HUES64 (cell line): ENCODE measurements at regions not wholly inside any gene's neighbourhood (a gene's known extent, or its start where the extent isn't known, plus 50 kb on each side); places are given as distances from the start of the nearest gene placed in this dataset.
"Not testable (repeated sequence)": the region's sequence is repeated elsewhere in the genome, so short reads cannot be mapped to it uniquely, and the experiment has no call there.

Source experiments
- H3K27ac ChIP-seq: 2 replicates; pipeline ENCODE4 v1.7.0; 2013; ENCODE audit warnings: low read depth, low read length, inconsistent platforms
- H3K27me3 ChIP-seq: 2 replicates; pipeline ENCODE4 v1.6.1; 2013; ENCODE audit warnings: mild to moderate bottlenecking, low read length; ENCODE audit not compliant: insufficient read depth
- H3K36me3 ChIP-seq: 2 replicates; pipeline ENCODE4 v1.6.1; 2013; ENCODE audit warnings: mild to moderate bottlenecking, low read length; ENCODE audit not compliant: insufficient read depth
- H3K4me1 ChIP-seq: 2 replicates; pipeline ENCODE4 v1.6.1; 2013; ENCODE audit warnings: mild to moderate bottlenecking, low read length, moderate library complexity; ENCODE audit not compliant: insufficient read depth
- H3K4me3 ChIP-seq: 2 replicates; pipeline ENCODE4 v1.5.1; 2013; ENCODE audit warnings: mild to moderate bottlenecking, low read length, moderate library complexity
- H3K9ac ChIP-seq: 2 replicates; pipeline ENCODE4 v1.6.1; 2013; ENCODE audit warnings: mild to moderate bottlenecking, low read depth, low read length
- H3K9me3 ChIP-seq: 2 replicates; pipeline ENCODE4 v1.6.1; 2013; ENCODE audit warnings: low read depth, low read length; ENCODE audit not compliant: insufficient read depth
- WGBS: fragments of 150-250, 120-280 bp; methylation state at CpG from one replicate; pipeline ENCODE4 v1.1.7; 2013; ENCODE audit warnings: missing lambda C conversion rate; 5-methylcytosine and 5-hydroxymethylcytosine counted together

- Histone ChIP-seq H3K27ac (no peak overlapping the region), H3K4me3 (no peak overlapping the region), H3K9ac (no peak overlapping the region), H3K9me3 (no peaks in the 10 kb centered on the region), H3K27me3 (no peaks in the 10 kb centered on the region), H3K36me3 (no peaks in the 10 kb centered on the region), H3K4me1 (no peaks in the 10 kb centered on the region)
- WGBS: 88% methylated on average over 6 of the region's 7 CpGs
Observed at GRCh38 chrX:36859231-36859630, 148.9 kb upstream of the FAM47C start.

GRCh38 chrX:36861601-36862000, 146.6 kb upstream of the FAM47C start:
- no peak overlapping the region for H3K4me3 ChIP-seq
- H3K27ac ChIP-seq: no peak overlapping the region
- H3K27me3 ChIP-seq: no peaks in the 10 kb centered on the region
- H3K36me3 ChIP-seq: no peaks in the 10 kb centered on the region
- no peak overlapping the region for H3K9ac ChIP-seq
- no peaks in the 10 kb centered on the region for H3K9me3 ChIP-seq
- no peaks in the 10 kb centered on the region for H3K4me1 ChIP-seq

GRCh38 chrX:36867143-36867542, 141.0 kb upstream of the FAM47C start:
- H3K36me3 ChIP-seq: no peaks in the 10 kb centered on the region
- no peaks in the 10 kb centered on the region for H3K9me3 ChIP-seq
- H3K27ac ChIP-seq: no peak overlapping the region
- 39% methylated on average over 2 of the region's 3 CpGs for WGBS
- no peak overlapping the region for H3K9ac ChIP-seq
- H3K4me3 ChIP-seq: no peak overlapping the region
- no peaks in the 10 kb centered on the region for H3K27me3 ChIP-seq
- H3K4me1 ChIP-seq: no peaks in the 10 kb centered on the region

GRCh38 chrX:36868592-36868991, 139.6 kb upstream of the FAM47C start:
- no peak overlapping the region for H3K9ac ChIP-seq
- H3K9me3 ChIP-seq: no peaks in the 10 kb centered on the region
- H3K27ac ChIP-seq: no peak overlapping the region
- no peaks in the 10 kb centered on the region for H3K27me3 ChIP-seq
- no peaks in the 10 kb centered on the region for H3K36me3 ChIP-seq
- H3K4me1 ChIP-seq: no peaks in the 10 kb centered on the region
- WGBS: 97% methylated on average over 3 of the region's 3 CpGs
- H3K4me3 ChIP-seq: no peak overlapping the region

GRCh38 chrX:36869457-36869856, 138.7 kb upstream of the FAM47C start:
- no peaks in the 10 kb centered on the region for H3K9me3 ChIP-seq
- WGBS: 82% methylated on average over 1 of the region's 2 CpGs
- no peak overlapping the region for H3K27ac ChIP-seq
- H3K36me3 ChIP-seq: no peaks in the 10 kb centered on the region
- H3K9ac ChIP-seq: no peak overlapping the region
- no peaks in the 10 kb centered on the region for H3K27me3 ChIP-seq
- H3K4me3 ChIP-seq: no peak overlapping the region
- no peaks in the 10 kb centered on the region for H3K4me1 ChIP-seq

- Histone ChIP-seq H3K9ac (no peak overlapping the region), H3K27ac (no peak overlapping the region), H3K36me3 (no peaks in the 10 kb centered on the region), H3K4me3 (no peak overlapping the region), H3K4me1 (no peaks in the 10 kb centered on the region; the same call in 1 of the 2 replicates), H3K9me3 (no peaks in the 10 kb centered on the region), H3K27me3 (no peaks in the 10 kb centered on the region)
- 91% methylated on average over 2 of the region's 3 CpGs for WGBS
Observed at GRCh38 chrX:36897690-36898089, 110.5 kb upstream of the FAM47C start.

GRCh38 chrX:36898301-36898700, 109.9 kb upstream of the FAM47C start:
- Histone ChIP-seq H3K9ac (no peak overlapping the region), H3K9me3 (no peaks in the 10 kb centered on the region), H3K36me3 (no peaks in the 10 kb centered on the region), H3K4me1 (no peaks in the 10 kb centered on the region; the same call in 1 of the 2 replicates), H3K4me3 (no peak overlapping the region), H3K27me3 (no peaks in the 10 kb centered on the region), H3K27ac (no peak overlapping the region)
- WGBS: 71% methylated on average over 3 of the region's 3 CpGs

GRCh38 chrX:36904561-36904960, 103.6 kb upstream of the FAM47C start:
- H3K9ac ChIP-seq, H3K27ac ChIP-seq, H3K36me3 ChIP-seq, H3K27me3 ChIP-seq, H3K4me3 ChIP-seq, H3K9me3 ChIP-seq, H3K4me1 ChIP-seq: not testable (repeated sequence)
- 98% methylated on average over 3 of the region's 3 CpGs for WGBS

- no peaks in the 10 kb centered on the region for H3K4me1 ChIP-seq
- H3K27me3 ChIP-seq: no peaks in the 10 kb centered on the region
- H3K36me3 ChIP-seq: no peaks in the 10 kb centered on the region
- H3K9me3 ChIP-seq: no peaks in the 10 kb centered on the region
- 92% methylated on average over 3 of the region's 6 CpGs for WGBS
- H3K4me3 ChIP-seq: no peak overlapping the region
- no peak overlapping the region for H3K9ac ChIP-seq
- no peak overlapping the region for H3K27ac ChIP-seq
Observed at GRCh38 chrX:36908801-36909675, 99.1 kb upstream of the FAM47C start.

- Histone ChIP-seq H3K4me1 (no peaks in the 10 kb centered on the region), H3K4me3 (no peak overlapping the region), H3K9ac (no peak overlapping the region), H3K36me3 (no peaks in the 10 kb centered on the region), H3K27me3 (no peaks in the 10 kb centered on the region), H3K27ac (no peak overlapping the region), H3K9me3 (no peaks in the 10 kb centered on the region)
- 91% methylated on average over 3 of the region's 4 CpGs for WGBS
Observed at GRCh38 chrX:36909676-36910030, 98.5 kb upstream of the FAM47C start.

- no peak overlapping the region for H3K27ac ChIP-seq
- H3K9ac ChIP-seq: no peak overlapping the region
- H3K4me3 ChIP-seq: no peak overlapping the region
- no peaks in the 10 kb centered on the region for H3K9me3 ChIP-seq
- no peaks in the 10 kb centered on the region for H3K27me3 ChIP-seq
- no peaks in the 10 kb centered on the region for H3K4me1 ChIP-seq
- H3K36me3 ChIP-seq: no peaks in the 10 kb centered on the region
- 100% methylated on average over 2 of the region's 3 CpGs for WGBS
Observed at GRCh38 chrX:36913551-36913950, 94.6 kb upstream of the FAM47C start.

GRCh38 chrX:36916941-36917340, 91.2 kb upstream of the FAM47C start:
- Histone ChIP-seq H3K36me3 (no peaks in the 10 kb centered on the region), H3K27ac (no peak overlapping the region), H3K4me1 (no peaks in the 10 kb centered on the region), H3K9me3 (no peaks in the 10 kb centered on the region), H3K9ac (no peak overlapping the region), H3K27me3 (no peaks in the 10 kb centered on the region), H3K4me3 (no peak overlapping the region)
- 95% methylated on average over 2 of the region's 2 CpGs for WGBS
